ENCODE measurements at regions not wholly inside any gene's neighbourhood (a gene's known extent, or its start where the extent isn't known, plus 50 kb on each side); places are given as distances from the start of the nearest gene placed in this dataset.

DNA sequence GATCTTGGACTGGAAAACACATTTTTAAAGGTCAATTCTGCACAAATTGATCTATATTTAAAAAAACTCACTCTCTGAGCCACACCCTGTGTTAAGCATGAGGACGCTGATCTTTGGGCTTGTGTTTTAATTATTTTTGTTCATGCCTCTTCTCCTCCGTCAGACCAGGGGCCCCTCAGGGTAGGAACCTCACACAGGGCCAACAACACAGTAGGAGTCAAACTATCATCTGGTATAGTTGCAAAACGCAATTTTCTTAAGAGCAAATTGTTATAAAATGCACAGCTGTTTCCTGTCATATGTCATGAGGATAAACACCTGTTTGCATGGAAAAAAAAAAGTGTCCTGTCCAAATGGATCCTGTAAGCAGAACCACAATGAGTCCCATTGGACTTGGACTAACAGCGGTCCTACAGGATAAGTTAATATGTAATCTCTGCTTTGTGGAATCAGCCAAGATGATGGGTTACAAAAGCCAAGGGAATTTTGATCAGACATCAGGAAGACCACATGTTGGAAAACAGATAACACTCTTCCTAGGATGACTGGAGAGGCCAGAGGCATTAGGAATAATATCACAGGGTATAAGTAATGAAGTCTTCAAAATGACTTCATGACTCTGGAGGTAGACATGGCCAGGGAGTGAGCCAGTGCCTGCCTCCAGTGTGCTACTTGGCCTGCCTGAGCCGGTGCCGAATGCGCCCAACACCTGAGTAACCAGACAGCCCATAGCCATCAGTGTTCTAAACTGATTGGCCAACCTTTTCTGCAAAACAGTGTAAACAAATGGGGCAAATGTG lies 184.9 kb upstream of the ADCY1 start:
- H3K36me3 Mint-ChIP-seq (ENCODE audit: insufficient read depth in 1 of 3, low read depth in 3 of 3): peaks cover 0 to 6% (median 2%) of the 10 kb centered on the region in 3 experiments; a peak in 5 of 7 replicates
- no CpG with 5 or more reads among the region's 7 CpGs for WGBS (ENCODE audit: extremely low coverage, insufficient read length, low lambda C conversion rate)

More for the DNA sequence above, 184.9 kb upstream of the ADCY1 start:
- Histone ChIP-seq H3K79me2 (ENCODE audit: insufficient read depth, low read length) (no peaks in the 10 kb centered on the region), H3T11ph (ENCODE audit: low read length) (no peak overlapping the region), H3K23ac (ENCODE audit: insufficient read length, low read depth, low read length) (no peak overlapping the region), H2BK20ac (ENCODE audit: low read depth, low read length, poor library complexity, severe bottlenecking) (no peak overlapping the region), H2AK5ac (ENCODE audit: insufficient read length, low read length) (no peak overlapping the region), H3K4ac (ENCODE audit: low read depth, low read length) (no peak overlapping the region), H3K14ac (ENCODE audit: insufficient read depth, low read length) (no peak overlapping the region), H2BK12ac (ENCODE audit: insufficient read length, low read depth, low read length) (no peak overlapping the region), H3K9me3 (ENCODE audit: control insufficient read depth, low read depth, low read length) (no peaks in the 10 kb centered on the region), H2BK120ac (ENCODE audit: low read depth, low read length, poor library complexity, severe bottlenecking) (no peak overlapping the region), H3K4me2 (ENCODE audit: insufficient read depth, insufficient read length, low read length) (no peak overlapping the region), H3K23me2 (ENCODE audit: insufficient read length, low read depth, low read length, poor library complexity, severe bottlenecking) (no peaks in the 10 kb centered on the region), H3K18ac (ENCODE audit: insufficient read length, low read depth, low read length) (no peak overlapping the region), H4K91ac (ENCODE audit: insufficient read length, low read depth, low read length) (no peak overlapping the region), H3K27ac (ENCODE audit: insufficient read length, low read depth, low read length) (no peak overlapping the region), H2BK15ac (ENCODE audit: low read depth, low read length) (no peak overlapping the region), H4K5ac (ENCODE audit: insufficient read length, low read depth, low read length) (no peak overlapping the region), H3K4me1 (ENCODE audit: insufficient read depth, low read length) (no peaks in the 10 kb centered on the region), H3K56ac (ENCODE audit: insufficient read length, low read depth, low read length) (no peak overlapping the region), H4K8ac (replicated peaks; ENCODE audit: insufficient read length, low read depth, low read length) (no peak overlapping the region), H3K27me3 (ENCODE audit: insufficient read depth, low read length) (no peaks in the 10 kb centered on the region), H3K79me1 (ENCODE audit: insufficient read depth, low read depth, low read length, poor library complexity, severe bottlenecking) (no peaks in the 10 kb centered on the region), H4K20me1 (ENCODE audit: control insufficient read depth, insufficient read depth, insufficient read length) (no peaks in the 10 kb centered on the region), H2AFZ (ENCODE audit: low read length) (no peak overlapping the region), H2BK5ac (ENCODE audit: insufficient read length, low read length) (no peak overlapping the region), H3K9ac (ENCODE audit: extremely low read depth, insufficient read length, low read length) (no peak overlapping the region)
- DNase-seq: no peak
- no peaks in the 10 kb centered on the region for H3K27me3 Mint-ChIP-seq (ENCODE audit: low read depth)
- no peaks in the 10 kb centered on the region for H3K4me1 Mint-ChIP-seq
- TF ChIP-seq, protein P1, sequence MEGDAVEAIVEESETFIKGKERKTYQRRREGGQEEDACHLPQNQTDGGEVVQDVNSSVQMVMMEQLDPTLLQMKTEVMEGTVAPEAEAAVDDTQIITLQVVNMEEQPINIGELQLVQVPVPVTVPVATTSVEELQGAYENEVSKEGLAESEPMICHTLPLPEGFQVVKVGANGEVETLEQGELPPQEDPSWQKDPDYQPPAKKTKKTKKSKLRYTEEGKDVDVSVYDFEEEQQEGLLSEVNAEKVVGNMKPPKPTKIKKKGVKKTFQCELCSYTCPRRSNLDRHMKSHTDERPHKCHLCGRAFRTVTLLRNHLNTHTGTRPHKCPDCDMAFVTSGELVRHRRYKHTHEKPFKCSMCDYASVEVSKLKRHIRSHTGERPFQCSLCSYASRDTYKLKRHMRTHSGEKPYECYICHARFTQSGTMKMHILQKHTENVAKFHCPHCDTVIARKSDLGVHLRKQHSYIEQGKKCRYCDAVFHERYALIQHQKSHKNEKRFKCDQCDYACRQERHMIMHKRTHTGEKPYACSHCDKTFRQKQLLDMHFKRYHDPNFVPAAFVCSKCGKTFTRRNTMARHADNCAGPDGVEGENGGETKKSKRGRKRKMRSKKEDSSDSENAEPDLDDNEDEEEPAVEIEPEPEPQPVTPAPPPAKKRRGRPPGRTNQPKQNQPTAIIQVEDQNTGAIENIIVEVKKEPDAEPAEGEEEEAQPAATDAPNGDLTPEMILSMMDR (conservative IDR thresholded peaks at IDR 0.05): no peak
- no peak overlapping the region for H3K27ac Mint-ChIP-seq
- H3K9me3 Mint-ChIP-seq: peaks cover 13 to 19% of the 10 kb centered on the region in 2 experiments
- H3K4me3 Mint-ChIP-seq: no peak overlapping the region
